ENCODE measurements at regions not wholly inside any gene's neighbourhood (a gene's known extent, or its start where the extent isn't known, plus 50 kb on each side); places are given as distances from the start of the nearest gene placed in this dataset.

DNA sequence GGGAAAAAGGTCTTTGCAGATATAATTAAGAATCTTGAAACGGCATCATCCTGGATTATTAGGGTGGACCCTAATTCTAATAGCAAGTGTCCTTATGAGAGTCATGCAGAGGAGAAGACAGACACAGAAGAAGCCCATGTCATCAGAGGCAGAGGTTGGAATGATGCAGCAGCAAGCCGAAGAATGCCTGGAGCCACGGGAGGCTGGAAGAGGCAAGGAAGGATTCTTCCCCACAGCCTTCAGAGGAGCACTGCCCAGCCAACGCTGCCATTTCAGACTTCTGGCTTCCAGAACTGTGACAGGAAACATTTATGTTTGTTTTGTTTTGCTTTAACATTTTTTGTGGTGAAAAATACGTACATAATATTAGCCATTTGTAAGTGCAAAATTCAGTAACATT is 72.3 kb downstream of the MCFD2 start:
- Mint-ChIP-seq H3K27ac (no peak overlapping the region; the same call in 1 of the 2 replicates), H3K4me1 (ENCODE audit: low read depth) (peaks cover 55% of the 10 kb centered on the region), H3K4me3 (no peak overlapping the region), H3K27me3 (ENCODE audit: insufficient read depth) (no peaks in the 10 kb centered on the region; the same call in 1 of the 2 replicates), H3K36me3 (ENCODE audit: low read depth) (no peaks in the 10 kb centered on the region; the same call in 1 of the 2 replicates), H3K9me3 (no peaks in the 10 kb centered on the region)
- DNase-seq, result no peak
- TF ChIP-seq, protein P1, sequence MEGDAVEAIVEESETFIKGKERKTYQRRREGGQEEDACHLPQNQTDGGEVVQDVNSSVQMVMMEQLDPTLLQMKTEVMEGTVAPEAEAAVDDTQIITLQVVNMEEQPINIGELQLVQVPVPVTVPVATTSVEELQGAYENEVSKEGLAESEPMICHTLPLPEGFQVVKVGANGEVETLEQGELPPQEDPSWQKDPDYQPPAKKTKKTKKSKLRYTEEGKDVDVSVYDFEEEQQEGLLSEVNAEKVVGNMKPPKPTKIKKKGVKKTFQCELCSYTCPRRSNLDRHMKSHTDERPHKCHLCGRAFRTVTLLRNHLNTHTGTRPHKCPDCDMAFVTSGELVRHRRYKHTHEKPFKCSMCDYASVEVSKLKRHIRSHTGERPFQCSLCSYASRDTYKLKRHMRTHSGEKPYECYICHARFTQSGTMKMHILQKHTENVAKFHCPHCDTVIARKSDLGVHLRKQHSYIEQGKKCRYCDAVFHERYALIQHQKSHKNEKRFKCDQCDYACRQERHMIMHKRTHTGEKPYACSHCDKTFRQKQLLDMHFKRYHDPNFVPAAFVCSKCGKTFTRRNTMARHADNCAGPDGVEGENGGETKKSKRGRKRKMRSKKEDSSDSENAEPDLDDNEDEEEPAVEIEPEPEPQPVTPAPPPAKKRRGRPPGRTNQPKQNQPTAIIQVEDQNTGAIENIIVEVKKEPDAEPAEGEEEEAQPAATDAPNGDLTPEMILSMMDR (IDR thresholded peaks at IDR 0.05), result no peak

- no peaks in the 10 kb centered on the region; the same call in 1 of the 2 replicates for H3K27me3 Mint-ChIP-seq (ENCODE audit: insufficient read depth)
- DNase-seq, result no peak
- no peak overlapping the region for H3K27ac Mint-ChIP-seq
- peaks cover 50% of the 10 kb centered on the region for H3K4me1 Mint-ChIP-seq (ENCODE audit: low read depth)
- H3K36me3 Mint-ChIP-seq (ENCODE audit: low read depth), result no peaks in the 10 kb centered on the region; the same call in 1 of the 2 replicates
- H3K4me3 Mint-ChIP-seq, result no peak overlapping the region
- TF ChIP-seq, protein P1 (IDR thresholded peaks at IDR 0.05), result no peak
- no peaks in the 10 kb centered on the region for H3K9me3 Mint-ChIP-seq
Measured at GRCh38 chr2:46842876-46843275, 72.7 kb downstream of the MCFD2 start.

- H3K4me1 Mint-ChIP-seq (ENCODE audit: low read depth), result peaks cover 40% of the 10 kb centered on the region
- peaks cover 3% of the 10 kb centered on the region for H3K27me3 Mint-ChIP-seq (ENCODE audit: insufficient read depth)
- H3K36me3 Mint-ChIP-seq (ENCODE audit: low read depth), result no peaks in the 10 kb centered on the region; the same call in 1 of the 2 replicates
- no peak overlapping the region for H3K27ac Mint-ChIP-seq
- TF ChIP-seq, protein P1 (IDR thresholded peaks at IDR 0.05), result no peak
- no peak for DNase-seq
- H3K4me3 Mint-ChIP-seq, result no peak overlapping the region
- no peaks in the 10 kb centered on the region for H3K9me3 Mint-ChIP-seq
Measured at GRCh38 chr2:46841621-46842020, 74.0 kb downstream of the MCFD2 start.

GRCh38 chr2:46839045-46839444 is 76.6 kb downstream of the MCFD2 start:
- TF ChIP-seq, protein P1 (IDR thresholded peaks at IDR 0.05), result no peak
- Mint-ChIP-seq H3K27me3 (ENCODE audit: insufficient read depth) (peaks cover 3% of the 10 kb centered on the region), H3K4me1 (ENCODE audit: low read depth) (peaks cover 41% of the 10 kb centered on the region), H3K36me3 (ENCODE audit: low read depth) (no peaks in the 10 kb centered on the region), H3K27ac (no peak overlapping the region), H3K9me3 (no peaks in the 10 kb centered on the region), H3K4me3 (no peak overlapping the region)
- DNase-seq, result no peak

- Mint-ChIP-seq H3K4me1 (ENCODE audit: low read depth) (peaks cover 40% of the 10 kb centered on the region), H3K27ac (no peak overlapping the region), H3K27me3 (ENCODE audit: insufficient read depth) (peaks cover 4% of the 10 kb centered on the region), H3K36me3 (ENCODE audit: low read depth) (peaks cover 11% of the 10 kb centered on the region), H3K9me3 (no peaks in the 10 kb centered on the region), H3K4me3 (no peak overlapping the region)
- TF ChIP-seq, protein P1 (IDR thresholded peaks at IDR 0.05), result no peak
- no peak for DNase-seq
Measured at GRCh38 chr2:46837704-46838103, 77.9 kb downstream of the MCFD2 start.

GRCh38 chr2:46837112-46837454 is 78.5 kb downstream of the MCFD2 start:
- TF ChIP-seq, protein P1 (IDR thresholded peaks at IDR 0.05), result no peak
- no peak overlapping the region for H3K4me3 Mint-ChIP-seq
- no peak for DNase-seq
- no peaks in the 10 kb centered on the region for H3K9me3 Mint-ChIP-seq
- H3K4me1 Mint-ChIP-seq (ENCODE audit: low read depth), result peaks cover 46% of the 10 kb centered on the region
- H3K27me3 Mint-ChIP-seq (ENCODE audit: insufficient read depth), result peaks cover 4% of the 10 kb centered on the region; the same call in 1 of the 2 replicates
- peaks cover 11% of the 10 kb centered on the region for H3K36me3 Mint-ChIP-seq (ENCODE audit: low read depth)
- no peak overlapping the region for H3K27ac Mint-ChIP-seq
